ENCODE measurements at regions not wholly inside any gene's neighbourhood (a gene's known extent, or its start where the extent isn't known, plus 50 kb on each side); places are given as distances from the start of the nearest gene placed in this dataset.

- no peak for DNase-seq
These were observed 56.4 kb upstream of the PTGFR start for GRCh38 chr1:78434351-78434750.

- DNase-seq: no peak
These were observed 53.8 kb upstream of the PTGFR start for GRCh38 chr1:78436961-78437360.

GRCh38 chr1:78437396-78437795 lies 53.4 kb upstream of the PTGFR start:
- no peak for DNase-seq

GRCh38 chr1:78437941-78438340 lies 52.8 kb upstream of the PTGFR start:
- no peak for DNase-seq

- no peak for DNase-seq
These were observed 50.4 kb upstream of the PTGFR start for GRCh38 chr1:78440381-78440793.

Measured in hematopoietic multipotent progenitor cell treated with erythropoietin and hydrocortisone succinate and interleukin-3 and kit ligand, for 6 days (in vitro differentiated cells).